Progenitor cell of endocrine pancreas (in vitro differentiated cells): ENCODE measurements at regions not wholly inside any gene's neighbourhood (a gene's known extent, or its start where the extent isn't known, plus 50 kb on each side); places are given as distances from the start of the nearest gene placed in this dataset.

Experiments
- DNase-seq: peaks from one replicate; pipeline ENCODE4 v3.0.0; 2021; ENCODE audit warnings: low spot score; ENCODE audit not compliant: unreplicated experiment
- H3K27ac Mint-ChIP-seq: 2 replicates; pipeline ENCODE4 v1.8.0; 2021; ENCODE audit warnings: mild to moderate bottlenecking, moderate library complexity, mixed read lengths
- H3K27me3 Mint-ChIP-seq: 2 replicates; pipeline ENCODE4 v1.8.0; 2021; ENCODE audit warnings: mixed read lengths
- H3K36me3 Mint-ChIP-seq: 2 replicates; pipeline ENCODE4 v1.8.0; 2022; ENCODE audit warnings: mixed read lengths; ENCODE audit not compliant: insufficient read depth
- H3K4me1 Mint-ChIP-seq: 2 replicates; pipeline ENCODE4 v1.8.0; 2021; ENCODE audit warnings: low read depth, mixed read lengths
- H3K4me3 Mint-ChIP-seq: 2 replicates; pipeline ENCODE4 v1.8.0; 2021; ENCODE audit warnings: low read depth, mild to moderate bottlenecking, moderate library complexity, mixed read lengths
- H3K9me3 Mint-ChIP-seq: 2 replicates; pipeline ENCODE4 v1.8.0; 2021; ENCODE audit warnings: low read depth, mixed read lengths
- TF ChIP-seq, protein P1 (sequence below): fragments of 200-600 bp; sonication (generic); IDR thresholded peaks from one replicate; pipeline ENCODE4 v1.5.0; 2021; ENCODE audit warnings: antibody characterized with exemption, mild to moderate bottlenecking; ENCODE audit not compliant: unreplicated experiment

DNA sequence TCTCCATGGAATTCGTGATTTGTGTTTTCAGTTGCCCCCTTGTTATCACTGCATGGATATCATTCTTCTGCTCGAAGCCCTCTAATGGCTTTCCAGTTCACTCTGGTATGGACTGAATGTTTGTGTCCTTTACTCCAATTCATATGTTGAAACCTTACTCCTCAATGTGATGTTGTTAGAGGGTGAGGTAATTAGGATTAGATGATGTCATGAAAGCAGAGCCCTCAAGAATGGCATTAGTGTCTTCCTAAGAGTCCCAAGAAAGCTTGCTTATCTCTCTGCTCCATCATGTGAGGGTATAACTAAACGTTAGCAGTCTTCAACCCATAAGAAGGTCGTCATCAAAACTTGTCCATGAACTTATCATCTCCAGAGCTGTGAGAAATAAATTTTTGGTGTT, 1626.3 kb upstream of the MIR17HG start:
- H3K27ac Mint-ChIP-seq: no peak overlapping the region
- H3K4me1 Mint-ChIP-seq: no peaks in the 10 kb centered on the region
- H3K9me3 Mint-ChIP-seq: peaks cover 10% of the 10 kb centered on the region
- no peaks in the 10 kb centered on the region for H3K36me3 Mint-ChIP-seq
- H3K4me3 Mint-ChIP-seq: no peak overlapping the region
- DNase-seq: no peak
- TF ChIP-seq, protein P1, sequence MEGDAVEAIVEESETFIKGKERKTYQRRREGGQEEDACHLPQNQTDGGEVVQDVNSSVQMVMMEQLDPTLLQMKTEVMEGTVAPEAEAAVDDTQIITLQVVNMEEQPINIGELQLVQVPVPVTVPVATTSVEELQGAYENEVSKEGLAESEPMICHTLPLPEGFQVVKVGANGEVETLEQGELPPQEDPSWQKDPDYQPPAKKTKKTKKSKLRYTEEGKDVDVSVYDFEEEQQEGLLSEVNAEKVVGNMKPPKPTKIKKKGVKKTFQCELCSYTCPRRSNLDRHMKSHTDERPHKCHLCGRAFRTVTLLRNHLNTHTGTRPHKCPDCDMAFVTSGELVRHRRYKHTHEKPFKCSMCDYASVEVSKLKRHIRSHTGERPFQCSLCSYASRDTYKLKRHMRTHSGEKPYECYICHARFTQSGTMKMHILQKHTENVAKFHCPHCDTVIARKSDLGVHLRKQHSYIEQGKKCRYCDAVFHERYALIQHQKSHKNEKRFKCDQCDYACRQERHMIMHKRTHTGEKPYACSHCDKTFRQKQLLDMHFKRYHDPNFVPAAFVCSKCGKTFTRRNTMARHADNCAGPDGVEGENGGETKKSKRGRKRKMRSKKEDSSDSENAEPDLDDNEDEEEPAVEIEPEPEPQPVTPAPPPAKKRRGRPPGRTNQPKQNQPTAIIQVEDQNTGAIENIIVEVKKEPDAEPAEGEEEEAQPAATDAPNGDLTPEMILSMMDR: no peak
- H3K27me3 Mint-ChIP-seq: no peaks in the 10 kb centered on the region

GRCh38 chr13:89726690-89727435, 1620.6 kb upstream of the MIR17HG start:
- Mint-ChIP-seq H3K4me1 (no peaks in the 10 kb centered on the region), H3K9me3 (peaks cover 4% of the 10 kb centered on the region), H3K4me3 (no peak overlapping the region), H3K27me3 (no peaks in the 10 kb centered on the region), H3K27ac (no peak overlapping the region), H3K36me3 (no peaks in the 10 kb centered on the region)
- TF ChIP-seq, protein P1: no peak
- no peak for DNase-seq

GRCh38 chr13:89733829-89734228, 1613.7 kb upstream of the MIR17HG start:
- H3K4me1 Mint-ChIP-seq: peaks cover 4% of the 10 kb centered on the region
- no peaks in the 10 kb centered on the region for H3K36me3 Mint-ChIP-seq
- no peaks in the 10 kb centered on the region for H3K27me3 Mint-ChIP-seq
- no peaks in the 10 kb centered on the region for H3K9me3 Mint-ChIP-seq
- TF ChIP-seq, protein P1: no peak
- no peak overlapping the region for H3K4me3 Mint-ChIP-seq
- DNase-seq: no peak
- no peak overlapping the region for H3K27ac Mint-ChIP-seq

DNA sequence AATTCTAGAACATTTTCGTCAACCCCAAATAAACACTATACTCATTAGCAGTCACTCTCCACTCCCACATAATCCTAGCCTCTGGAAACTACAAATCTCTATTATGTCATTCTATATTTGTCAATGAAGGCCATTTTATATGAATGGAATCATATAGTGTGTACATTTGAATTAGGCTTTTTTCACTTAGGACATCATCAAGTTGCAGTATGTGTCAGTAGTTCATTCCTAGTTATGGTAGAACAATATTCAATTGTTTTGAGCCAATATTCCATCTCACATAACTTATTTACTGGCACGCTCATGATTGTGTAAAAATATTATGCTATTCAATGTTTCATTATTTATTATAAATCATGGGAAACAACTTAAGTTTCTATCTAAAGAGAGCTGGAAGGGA, 1610.4 kb upstream of the MIR17HG start:
- H3K27ac Mint-ChIP-seq: no peak overlapping the region
- H3K4me3 Mint-ChIP-seq: no peak overlapping the region
- H3K36me3 Mint-ChIP-seq: no peaks in the 10 kb centered on the region
- TF ChIP-seq, protein P1: no peak
- H3K27me3 Mint-ChIP-seq: no peaks in the 10 kb centered on the region
- no peak for DNase-seq
- H3K9me3 Mint-ChIP-seq: no peaks in the 10 kb centered on the region
- peaks cover 4% of the 10 kb centered on the region for H3K4me1 Mint-ChIP-seq

- no peak for DNase-seq
- Mint-ChIP-seq H3K4me3 (no peak overlapping the region), H3K36me3 (no peaks in the 10 kb centered on the region), H3K4me1 (peaks cover 4% of the 10 kb centered on the region), H3K9me3 (no peaks in the 10 kb centered on the region), H3K27ac (no peak overlapping the region), H3K27me3 (no peaks in the 10 kb centered on the region)
- TF ChIP-seq, protein P1: no peak
These were observed 1609.4 kb upstream of the MIR17HG start for GRCh38 chr13:89738072-89738471.
